ENCODE measurements at regions not wholly inside any gene's neighbourhood (a gene's known extent, or its start where the extent isn't known, plus 50 kb on each side); places are given as distances from the start of the nearest gene placed in this dataset.

- no peaks in the 10 kb centered on the region for H3K27me3 Mint-ChIP-seq (ENCODE audit: insufficient read depth, low read depth, poor library complexity)
- ATAC-seq (peak; percentile 71), DNase-seq (ENCODE audit: low spot score) (peak; percentile 80)
- no peak overlapping the region for H3K4me3 Mint-ChIP-seq
- Histone ChIP-seq H3K4me3 (no peak overlapping the region), H3K27ac (ENCODE audit: low read depth) (peak overlapping the region; percentile 96), H3F3A (replicated peaks; ENCODE audit: low read depth) (0 out of 2 replicates have a peak, but pooled peaks cover 3% of the 10 kb centered on the region), H3K4me1 (ENCODE audit: insufficient read depth) (peaks cover 58% of the 10 kb centered on the region), H3K4me2 (peak overlapping the region; percentile 23), H3K36me3 (ENCODE audit: insufficient read depth) (no peaks in the 10 kb centered on the region), H3K79me2 (replicated peaks; ENCODE audit: insufficient read depth) (peaks cover 7% of the 10 kb centered on the region; the same call in 1 of the 2 replicates), H4K20me1 (replicated peaks; ENCODE audit: insufficient read depth) (no peaks in the 10 kb centered on the region), H3K27me3 (ENCODE audit: insufficient read depth) (no peaks in the 10 kb centered on the region), H2AFZ (no peak overlapping the region), H3K9me2 (ENCODE audit: insufficient read depth) (no peaks in the 10 kb centered on the region)
- H3K36me3 Mint-ChIP-seq (ENCODE audit: low read depth): peaks cover under 1% of the 10 kb centered on the region; the same call in 2 of the 3 replicates
- TF ChIP-seq ZNF462 (CRISPR knock-in tag; IDR thresholded peaks at IDR 0.05): peak; percentile 33; the same call in 1 of the 2 replicates
- TF ChIP-seq NANOG (IDR thresholded peaks at IDR 0.05; ENCODE audit: borderline replicate concordance): 0 out of 2 replicates have a peak, but pooled peaks have one; percentile 10
- no peak for TF ChIP-seq CREB1 (CRISPR knock-in tag; IDR thresholded peaks at IDR 0.05; ENCODE audit: low read depth)
- no peaks in the 10 kb centered on the region for H3K9me3 Mint-ChIP-seq
- peaks cover 45% of the 10 kb centered on the region for H3K4me1 Mint-ChIP-seq
- no peak overlapping the region for H3K27ac Mint-ChIP-seq
Observed at GRCh38 chr6:144644776-144645175, 359.6 kb downstream of the UTRN start.

DNA sequence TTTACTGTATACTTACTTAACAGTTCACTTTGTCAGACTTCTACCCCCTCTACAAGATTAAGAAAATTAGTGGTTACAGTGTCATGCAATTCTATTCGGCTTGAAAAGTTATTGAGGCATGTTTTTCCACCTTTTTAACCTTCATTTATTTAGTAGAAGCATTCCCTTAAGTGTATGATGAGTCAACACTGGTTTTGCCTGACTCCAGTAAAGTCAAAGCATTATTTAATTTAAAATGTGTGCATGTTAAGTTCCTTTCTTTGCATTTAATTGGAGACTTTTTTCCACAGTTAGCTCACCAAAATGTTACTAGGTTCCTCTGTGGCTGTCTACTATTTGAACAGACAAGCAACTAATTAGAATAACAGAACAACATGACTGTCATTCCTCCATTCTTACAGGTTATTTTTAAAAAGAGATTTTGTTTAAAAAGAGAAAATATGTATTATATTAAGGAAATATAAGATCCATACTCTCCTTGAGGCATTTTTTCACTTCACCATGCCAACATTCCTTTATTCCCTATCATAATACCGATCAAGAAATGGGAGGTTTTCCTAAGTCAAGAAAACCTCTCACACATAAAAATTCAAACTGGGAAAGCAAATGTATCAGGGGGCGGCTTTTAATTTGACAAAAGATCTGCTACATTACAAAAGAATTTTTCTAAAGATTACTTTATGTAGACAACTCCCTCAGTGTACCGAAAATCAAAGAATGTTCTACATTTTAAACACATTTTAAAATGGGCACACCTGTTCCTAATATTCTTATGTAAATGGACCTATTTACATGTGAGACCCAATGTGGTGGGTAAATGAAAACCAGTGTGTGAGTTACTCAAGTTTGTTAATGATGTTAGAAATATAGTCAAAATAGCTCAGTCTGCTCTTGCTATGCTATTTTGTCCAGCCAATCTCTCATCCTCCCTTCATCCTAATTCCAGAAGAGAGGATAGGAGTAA is 361.2 kb downstream of the UTRN start:
- H3K27me3 ChIP-seq (ENCODE audit: insufficient read depth): no peaks in the 10 kb centered on the region
- TF ChIP-seq STAT1 (IDR thresholded peaks at IDR 0.05; ENCODE audit: unreplicated experiment) (no peak), NANOG (IDR thresholded peaks at IDR 0.05; ENCODE audit: borderline replicate concordance) (peak; percentile 82)
- no peak for ATAC-seq
- no peak overlapping the region; the same call in 2 of the 3 replicates for H3K4me3 Mint-ChIP-seq
- H3K9me3 Mint-ChIP-seq: no peaks in the 10 kb centered on the region
- H3K79me2 ChIP-seq (replicated peaks; ENCODE audit: insufficient read depth): no peaks in the 10 kb centered on the region
- no peaks in the 10 kb centered on the region for H3K9me2 ChIP-seq (ENCODE audit: insufficient read depth)
- peak overlapping the region; percentile 9 for H3K4me2 ChIP-seq
- no peak overlapping the region for H2AFZ ChIP-seq
- H3K4me1 Mint-ChIP-seq: peaks cover 39% of the 10 kb centered on the region
- peaks cover 57% of the 10 kb centered on the region for H3K4me1 ChIP-seq (ENCODE audit: insufficient read depth)
- no peak overlapping the region; the same call in 1 of the 2 replicates for H3K4me3 ChIP-seq
- peak; percentile 47 for DNase-seq (ENCODE audit: low spot score)
- peak overlapping the region; percentile 96 for H3K27ac ChIP-seq (ENCODE audit: low read depth)
- H3K36me3 Mint-ChIP-seq (ENCODE audit: low read depth): peaks cover 4% of the 10 kb centered on the region; the same call in 2 of the 3 replicates
- no peaks in the 10 kb centered on the region for H3K27me3 Mint-ChIP-seq (ENCODE audit: insufficient read depth, low read depth, poor library complexity)
- 0 out of 2 replicates have a peak, but pooled peaks cover 3% of the 10 kb centered on the region for H3F3A ChIP-seq (replicated peaks; ENCODE audit: low read depth)
- H3K36me3 ChIP-seq (ENCODE audit: insufficient read depth): no peaks in the 10 kb centered on the region
- no peaks in the 10 kb centered on the region for H4K20me1 ChIP-seq (replicated peaks; ENCODE audit: insufficient read depth)
- peak overlapping the region; percentile 91 for H3K27ac Mint-ChIP-seq

Measured in GM23338 (cell line).